ENCODE measurements at regions not wholly inside any gene's neighbourhood (a gene's known extent, or its start where the extent isn't known, plus 50 kb on each side); places are given as distances from the start of the nearest gene placed in this dataset.
"Not testable (repeated sequence)": the region's sequence is repeated elsewhere in the genome, so short reads cannot be mapped to it uniquely, and the experiment has no call there.

- intact Hi-C loops (cut with DNase I): no loop called here
- no peak for DNase-seq (ENCODE audit: low spot score)
Measured at GRCh38 chr4:59393780-59394179, 1806.3 kb upstream of the ADGRL3 start.

GRCh38 chr4:59400334-59400733 lies 1799.8 kb upstream of the ADGRL3 start:
- no peak for DNase-seq (ENCODE audit: low spot score)
- intact Hi-C loops (cut with DNase I): no loop called here

GRCh38 chr4:59409647-59410046 lies 1790.5 kb upstream of the ADGRL3 start:
- intact Hi-C loops (cut with DNase I): no loop called here
- DNase-seq (ENCODE audit: low spot score): no peak

GRCh38 chr4:59412739-59413138 lies 1787.4 kb upstream of the ADGRL3 start:
- intact Hi-C loops (cut with DNase I): no loop called here

GRCh38 chr4:59455751-59456150 lies 1744.4 kb upstream of the ADGRL3 start:
- no peak for DNase-seq (ENCODE audit: low spot score)
- intact Hi-C loops (cut with DNase I): no loop called here

More at GRCh38 chr4:59412739-59413138, 1787.4 kb upstream of the ADGRL3 start:
- no peak for DNase-seq (ENCODE audit: low spot score)

GRCh38 chr4:59457576-59457975 lies 1742.5 kb upstream of the ADGRL3 start:
- DNase-seq (ENCODE audit: low spot score): no peak
- intact Hi-C loops (cut with DNase I): no loop called here

- DNase-seq (ENCODE audit: low spot score): no peak
- intact Hi-C loops (cut with DNase I): no loop called here
Measured at GRCh38 chr4:59484944-59485343, 1715.2 kb upstream of the ADGRL3 start.

- no peak for DNase-seq (ENCODE audit: low spot score)
- intact Hi-C loops (cut with DNase I): no loop called here
Measured at GRCh38 chr4:59500103-59500502, 1700.0 kb upstream of the ADGRL3 start.

GRCh38 chr4:59503731-59504130 lies 1696.4 kb upstream of the ADGRL3 start:
- intact Hi-C loops (cut with DNase I): no loop called here
- DNase-seq (ENCODE audit: low spot score): no peak

- DNase-seq (ENCODE audit: low spot score); intact Hi-C loops (cut with DNase I): not testable (repeated sequence)
Measured at GRCh38 chr4:59511809-59512208, 1688.3 kb upstream of the ADGRL3 start.

GRCh38 chr4:59517007-59517406 lies 1683.1 kb upstream of the ADGRL3 start:
- DNase-seq (ENCODE audit: low spot score): no peak
- intact Hi-C loops (cut with DNase I): no loop called here

GRCh38 chr4:59518005-59518823 lies 1681.9 kb upstream of the ADGRL3 start:
- no peak for DNase-seq (ENCODE audit: low spot score)
- intact Hi-C loops (cut with DNase I): no loop called here

- no peak for DNase-seq (ENCODE audit: low spot score)
- intact Hi-C loops (cut with DNase I): no loop called here
Measured at GRCh38 chr4:59525885-59526284, 1674.2 kb upstream of the ADGRL3 start.

- intact Hi-C loops (cut with DNase I): no loop called here
- DNase-seq (ENCODE audit: low spot score): no peak
Measured at GRCh38 chr4:59535541-59535940, 1664.6 kb upstream of the ADGRL3 start.

- intact Hi-C loops (cut with DNase I): no loop called here
- DNase-seq (ENCODE audit: low spot score): no peak
Measured at GRCh38 chr4:59536428-59536827, 1663.7 kb upstream of the ADGRL3 start.

- no peak for DNase-seq (ENCODE audit: low spot score)
- intact Hi-C loops (cut with DNase I): no loop called here
Measured at GRCh38 chr4:59537246-59537886, 1662.8 kb upstream of the ADGRL3 start.

- no peak for DNase-seq (ENCODE audit: low spot score)
- intact Hi-C loops (cut with DNase I): no loop called here
Measured at GRCh38 chr4:59539401-59539800, 1660.7 kb upstream of the ADGRL3 start.

- intact Hi-C loops (cut with DNase I): no loop called here
- DNase-seq (ENCODE audit: low spot score): no peak
Measured at GRCh38 chr4:59540311-59540710, 1659.8 kb upstream of the ADGRL3 start.

GRCh38 chr4:59553063-59553720 lies 1646.9 kb upstream of the ADGRL3 start:
- intact Hi-C loops (cut with DNase I): no loop called here
- DNase-seq (ENCODE audit: low spot score): no peak

- intact Hi-C loops (cut with DNase I): no loop called here
- no peak for DNase-seq (ENCODE audit: low spot score)
Measured at GRCh38 chr4:59553721-59554091, 1646.4 kb upstream of the ADGRL3 start.

- intact Hi-C loops (cut with DNase I); DNase-seq (ENCODE audit: low spot score): not testable (repeated sequence)
Measured at GRCh38 chr4:59556191-59556590, 1643.9 kb upstream of the ADGRL3 start.
